Superior temporal gyrus (tissue), 1 donor: ENCODE measurements at regions not wholly inside any gene's neighbourhood (a gene's known extent, or its start where the extent isn't known, plus 50 kb on each side); places are given as distances from the start of the nearest gene placed in this dataset.

Experiments used
- DNase-seq: peaks from one replicate; pipeline ENCODE4 v3.0.0-alpha.2; 2016; ENCODE audit errors: extremely low spot score

- no peak for DNase-seq
Measured at GRCh38 chr12:131375261-131375971, 335.5 kb upstream of the SFSWAP start.

- DNase-seq, result no peak
Measured at GRCh38 chr12:131375972-131376345, 334.9 kb upstream of the SFSWAP start.

GRCh38 chr12:131378176-131378842 is 332.6 kb upstream of the SFSWAP start:
- no peak for DNase-seq

- no peak for DNase-seq
Measured at GRCh38 chr12:131378861-131379665, 331.8 kb upstream of the SFSWAP start.

GRCh38 chr12:131379738-131380137 is 331.2 kb upstream of the SFSWAP start:
- DNase-seq, result peak; percentile 36

- no peak for DNase-seq
Measured at GRCh38 chr12:131380220-131380964, 330.5 kb upstream of the SFSWAP start.

- DNase-seq, result no peak
Measured at GRCh38 chr12:131380965-131381705, 329.8 kb upstream of the SFSWAP start.

- no peak for DNase-seq
Measured at GRCh38 chr12:131381716-131382430, 329.0 kb upstream of the SFSWAP start.

GRCh38 chr12:131383291-131383690 is 327.6 kb upstream of the SFSWAP start:
- no peak for DNase-seq

- DNase-seq, result no peak
Measured at GRCh38 chr12:131383741-131384543, 326.9 kb upstream of the SFSWAP start.

GRCh38 chr12:131384544-131384855 is 326.4 kb upstream of the SFSWAP start:
- DNase-seq, result no peak

GRCh38 chr12:131385313-131386166 is 325.4 kb upstream of the SFSWAP start:
- no peak for DNase-seq

- DNase-seq, result no peak
Measured at GRCh38 chr12:131386167-131386521, 324.7 kb upstream of the SFSWAP start.

GRCh38 chr12:131386781-131387180 is 324.1 kb upstream of the SFSWAP start:
- DNase-seq, result no peak

GRCh38 chr12:131387281-131388163 is 323.4 kb upstream of the SFSWAP start:
- no peak for DNase-seq

- peak; percentile 37 for DNase-seq
Measured at GRCh38 chr12:131388164-131389053, 322.5 kb upstream of the SFSWAP start.
